ENCODE measurements at regions not wholly inside any gene's neighbourhood (a gene's known extent, or its start where the extent isn't known, plus 50 kb on each side); places are given as distances from the start of the nearest gene placed in this dataset.

GRCh38 chr4:11625211-11625610 is 196.5 kb upstream of the HS3ST1 start:
- no peak for DNase-seq (ENCODE audit: low read depth)
- H3K4me3 ChIP-seq (ENCODE audit: low read depth, low read length) = no peak overlapping the region
- TF ChIP-seq CTCF (IDR thresholded peaks at IDR 0.05; ENCODE audit: low read depth, low read length, missing control alignments) = no peak

DNA sequence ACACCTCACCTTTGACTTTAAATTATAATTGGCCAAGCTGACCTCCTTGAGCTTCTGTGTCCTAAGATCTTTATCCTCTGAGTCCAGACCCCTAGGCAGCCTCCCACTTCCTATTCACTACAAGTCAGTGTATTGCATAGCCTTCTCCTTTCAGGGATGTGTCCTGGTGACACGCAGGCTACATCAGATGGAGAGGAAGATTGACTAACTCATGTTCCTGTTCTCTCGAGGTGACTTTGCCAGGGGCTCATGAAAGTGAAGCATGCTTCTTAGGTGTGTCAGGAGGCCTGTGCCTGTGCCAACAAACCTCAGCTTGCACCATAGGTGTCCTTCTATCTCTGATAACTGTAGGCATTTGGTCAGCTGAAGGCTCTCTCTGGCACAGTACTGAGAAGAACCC is 195.7 kb upstream of the HS3ST1 start:
- no peak for DNase-seq (ENCODE audit: low read depth)
- no peak overlapping the region for H3K4me3 ChIP-seq (ENCODE audit: low read depth, low read length)
- no peak for TF ChIP-seq CTCF (IDR thresholded peaks at IDR 0.05; ENCODE audit: low read depth, low read length, missing control alignments)

- DNase-seq (ENCODE audit: low read depth) = no peak
- peak; percentile 35 for TF ChIP-seq CTCF (IDR thresholded peaks at IDR 0.05; ENCODE audit: low read depth, low read length, missing control alignments)
- no peak overlapping the region for H3K4me3 ChIP-seq (ENCODE audit: low read depth, low read length)
Measured at GRCh38 chr4:11623726-11624037, 195.0 kb upstream of the HS3ST1 start.

GRCh38 chr4:11622961-11623725 is 194.4 kb upstream of the HS3ST1 start:
- DNase-seq (ENCODE audit: low read depth) = no peak
- no peak overlapping the region for H3K4me3 ChIP-seq (ENCODE audit: low read depth, low read length)
- no peak for TF ChIP-seq CTCF (IDR thresholded peaks at IDR 0.05; ENCODE audit: low read depth, low read length, missing control alignments)

DNA sequence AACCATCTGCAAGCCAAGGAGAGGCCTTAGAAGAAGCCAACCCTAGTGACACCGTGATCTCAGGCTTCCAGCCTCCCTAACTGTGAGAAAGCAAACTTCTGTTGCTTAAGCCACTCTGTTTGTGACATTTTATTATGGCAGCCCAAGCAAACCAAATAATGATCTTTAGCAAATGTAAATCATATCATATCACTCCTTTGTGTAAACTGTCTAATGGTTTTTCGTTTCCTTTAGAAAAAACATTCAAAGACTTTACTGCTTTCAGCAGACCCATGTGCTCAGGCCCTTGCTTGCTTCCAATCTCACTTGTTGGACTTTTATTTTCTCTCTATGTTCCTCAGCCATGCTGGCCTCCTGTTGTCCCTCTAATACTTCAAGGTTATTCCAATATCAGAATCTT is 192.2 kb upstream of the HS3ST1 start:
- no peak for DNase-seq (ENCODE audit: low read depth)
- no peak overlapping the region for H3K4me3 ChIP-seq (ENCODE audit: low read depth, low read length)
- TF ChIP-seq CTCF (IDR thresholded peaks at IDR 0.05; ENCODE audit: low read depth, low read length, missing control alignments) = no peak

DNA sequence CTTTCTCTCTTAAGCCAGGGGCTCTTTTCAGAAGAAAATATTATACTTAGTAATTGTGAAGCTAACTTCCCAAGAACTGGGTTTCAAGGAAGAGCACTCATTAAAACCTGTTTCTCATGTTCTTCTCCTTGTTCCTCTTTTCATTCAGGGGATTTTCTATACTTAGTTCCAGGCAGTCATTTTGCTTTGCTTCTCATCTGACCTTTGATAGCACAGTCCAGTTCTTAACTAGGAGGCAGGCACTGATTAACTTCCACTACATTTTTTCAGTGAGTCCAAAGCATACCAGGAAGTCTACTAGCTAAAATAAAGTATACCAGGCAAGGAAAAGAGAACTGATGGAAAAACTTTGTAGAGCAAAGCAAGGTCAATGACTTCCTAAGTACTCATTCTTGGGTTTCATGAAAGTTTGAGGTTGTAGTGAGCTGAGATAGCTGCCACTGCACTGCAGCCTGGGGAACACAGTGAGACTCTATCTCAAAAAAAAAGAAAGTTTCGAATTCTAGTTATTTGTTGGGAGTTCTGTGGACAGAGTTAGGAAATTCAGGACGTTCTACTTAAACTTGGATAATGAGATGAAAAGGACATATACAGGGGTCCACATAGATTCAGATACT is 190.1 kb upstream of the HS3ST1 start:
- TF ChIP-seq CTCF (IDR thresholded peaks at IDR 0.05; ENCODE audit: low read depth, low read length, missing control alignments) = no peak
- H3K4me3 ChIP-seq (ENCODE audit: low read depth, low read length) = no peak overlapping the region
- no peak for DNase-seq (ENCODE audit: low read depth)

GRCh38 chr4:11616856-11617255 is 188.2 kb upstream of the HS3ST1 start:
- H3K4me3 ChIP-seq (ENCODE audit: low read depth, low read length) = no peak overlapping the region
- TF ChIP-seq CTCF (IDR thresholded peaks at IDR 0.05; ENCODE audit: low read depth, low read length, missing control alignments) = no peak
- no peak for DNase-seq (ENCODE audit: low read depth)

Measured in GM12864 (cell line).